ENCODE measurements at regions not wholly inside any gene's neighbourhood (a gene's known extent, or its start where the extent isn't known, plus 50 kb on each side); places are given as distances from the start of the nearest gene placed in this dataset.

GRCh38 chr6:154567695-154568220, 57.3 kb upstream of the CNKSR3 start:
- Histone ChIP-seq H3K9ac (ENCODE audit: low read length) (no peak overlapping the region), H4K20me1 (ENCODE audit: low read depth, low read length) (no peaks in the 10 kb centered on the region), H3K27ac (ENCODE audit: low read depth, low read length) (no peak overlapping the region), H3F3A (ENCODE audit: insufficient read depth) (no peaks in the 10 kb centered on the region), H2AFZ (ENCODE audit: low read depth, low read length, severe bottlenecking) (no peak overlapping the region), H3K36me3 (ENCODE audit: low read length) (no peaks in the 10 kb centered on the region), H3K27me3 (ENCODE audit: low read length) (0 out of 2 replicates have a peak, but pooled peaks cover under 1% of the 10 kb centered on the region), H3K4me3 (ENCODE audit: insufficient read depth, low read length, poor library complexity, severe bottlenecking) (no peak overlapping the region), H3K4me2 (ENCODE audit: low read depth, low read length, poor library complexity, severe bottlenecking) (no peak overlapping the region), H3K9me3 (ENCODE audit: insufficient read depth, low read length) (no peaks in the 10 kb centered on the region), H3K79me2 (ENCODE audit: insufficient read depth, low read length) (no peaks in the 10 kb centered on the region), H3K9me2 (replicated peaks; ENCODE audit: insufficient read depth, low read length) (no peaks in the 10 kb centered on the region)
- TF ChIP-seq EZH2phosphoT487 (conservative IDR thresholded peaks at IDR 0.05; ENCODE audit: low read length) (no peak), CTCF (IDR thresholded peaks at IDR 0.05; ENCODE audit: insufficient read depth, low read length, poor library complexity, severe bottlenecking) (no peak)

GRCh38 chr6:154569156-154569862, 58.8 kb upstream of the CNKSR3 start:
- Histone ChIP-seq H2AFZ (ENCODE audit: low read depth, low read length, severe bottlenecking) (no peak overlapping the region), H3K9me3 (ENCODE audit: insufficient read depth, low read length) (no peaks in the 10 kb centered on the region), H3K4me2 (ENCODE audit: low read depth, low read length, poor library complexity, severe bottlenecking) (no peak overlapping the region), H3K27ac (ENCODE audit: low read depth, low read length) (no peak overlapping the region), H3K9me2 (replicated peaks; ENCODE audit: insufficient read depth, low read length) (no peaks in the 10 kb centered on the region), H3F3A (ENCODE audit: insufficient read depth) (no peaks in the 10 kb centered on the region), H3K36me3 (ENCODE audit: low read length) (no peaks in the 10 kb centered on the region), H4K20me1 (ENCODE audit: low read depth, low read length) (no peaks in the 10 kb centered on the region), H3K4me3 (ENCODE audit: insufficient read depth, low read length, poor library complexity, severe bottlenecking) (no peak overlapping the region), H3K27me3 (ENCODE audit: low read length) (no peaks in the 10 kb centered on the region), H3K79me2 (ENCODE audit: insufficient read depth, low read length) (no peaks in the 10 kb centered on the region), H3K9ac (ENCODE audit: low read length) (no peak overlapping the region)
- TF ChIP-seq EZH2phosphoT487 (conservative IDR thresholded peaks at IDR 0.05; ENCODE audit: low read length) (no peak), CTCF (IDR thresholded peaks at IDR 0.05; ENCODE audit: insufficient read depth, low read length, poor library complexity, severe bottlenecking) (no peak)

- H3K9me2 ChIP-seq (replicated peaks; ENCODE audit: insufficient read depth, low read length): no peaks in the 10 kb centered on the region
- H3K4me3 ChIP-seq (ENCODE audit: insufficient read depth, low read length, poor library complexity, severe bottlenecking): no peak overlapping the region
- no peak overlapping the region for H2AFZ ChIP-seq (ENCODE audit: low read depth, low read length, severe bottlenecking)
- no peak overlapping the region for H3K9ac ChIP-seq (ENCODE audit: low read length)
- H3F3A ChIP-seq (ENCODE audit: insufficient read depth): no peaks in the 10 kb centered on the region
- no peaks in the 10 kb centered on the region for H3K79me2 ChIP-seq (ENCODE audit: insufficient read depth, low read length)
- TF ChIP-seq EZH2phosphoT487 (conservative IDR thresholded peaks at IDR 0.05; ENCODE audit: low read length): no peak
- TF ChIP-seq CTCF (IDR thresholded peaks at IDR 0.05; ENCODE audit: insufficient read depth, low read length, poor library complexity, severe bottlenecking): no peak
- no peaks in the 10 kb centered on the region for H3K9me3 ChIP-seq (ENCODE audit: insufficient read depth, low read length)
- H4K20me1 ChIP-seq (ENCODE audit: low read depth, low read length): no peaks in the 10 kb centered on the region
- H3K27ac ChIP-seq (ENCODE audit: low read depth, low read length): no peak overlapping the region
- no peaks in the 10 kb centered on the region for H3K36me3 ChIP-seq (ENCODE audit: low read length)
- no peaks in the 10 kb centered on the region for H3K27me3 ChIP-seq (ENCODE audit: low read length)
- H3K4me2 ChIP-seq (ENCODE audit: low read depth, low read length, poor library complexity, severe bottlenecking): no peak overlapping the region
Observed at GRCh38 chr6:154570505-154570904, 60.0 kb upstream of the CNKSR3 start.
